GM12873 (cell line): ENCODE measurements at regions not wholly inside any gene's neighbourhood (a gene's known extent, or its start where the extent isn't known, plus 50 kb on each side); places are given as distances from the start of the nearest gene placed in this dataset.

Source experiments
- TF ChIP-seq, protein P1 (sequence below): IDR thresholded peaks from 2 replicates; pipeline ENCODE4 v1.5.1; 2012; ENCODE audit warnings: low read depth, mild to moderate bottlenecking, moderate library complexity, low read length, control low read depth; ENCODE audit not compliant: insufficient read depth; ENCODE audit errors: missing control alignments

GRCh38 chr14:23862513-23862912 lies 91.1 kb upstream of the DHRS4 start:
- TF ChIP-seq, protein P1, sequence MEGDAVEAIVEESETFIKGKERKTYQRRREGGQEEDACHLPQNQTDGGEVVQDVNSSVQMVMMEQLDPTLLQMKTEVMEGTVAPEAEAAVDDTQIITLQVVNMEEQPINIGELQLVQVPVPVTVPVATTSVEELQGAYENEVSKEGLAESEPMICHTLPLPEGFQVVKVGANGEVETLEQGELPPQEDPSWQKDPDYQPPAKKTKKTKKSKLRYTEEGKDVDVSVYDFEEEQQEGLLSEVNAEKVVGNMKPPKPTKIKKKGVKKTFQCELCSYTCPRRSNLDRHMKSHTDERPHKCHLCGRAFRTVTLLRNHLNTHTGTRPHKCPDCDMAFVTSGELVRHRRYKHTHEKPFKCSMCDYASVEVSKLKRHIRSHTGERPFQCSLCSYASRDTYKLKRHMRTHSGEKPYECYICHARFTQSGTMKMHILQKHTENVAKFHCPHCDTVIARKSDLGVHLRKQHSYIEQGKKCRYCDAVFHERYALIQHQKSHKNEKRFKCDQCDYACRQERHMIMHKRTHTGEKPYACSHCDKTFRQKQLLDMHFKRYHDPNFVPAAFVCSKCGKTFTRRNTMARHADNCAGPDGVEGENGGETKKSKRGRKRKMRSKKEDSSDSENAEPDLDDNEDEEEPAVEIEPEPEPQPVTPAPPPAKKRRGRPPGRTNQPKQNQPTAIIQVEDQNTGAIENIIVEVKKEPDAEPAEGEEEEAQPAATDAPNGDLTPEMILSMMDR, result no peak

GRCh38 chr14:23863836-23864235 lies 89.7 kb upstream of the DHRS4 start:
- TF ChIP-seq, protein P1, result no peak

DNA sequence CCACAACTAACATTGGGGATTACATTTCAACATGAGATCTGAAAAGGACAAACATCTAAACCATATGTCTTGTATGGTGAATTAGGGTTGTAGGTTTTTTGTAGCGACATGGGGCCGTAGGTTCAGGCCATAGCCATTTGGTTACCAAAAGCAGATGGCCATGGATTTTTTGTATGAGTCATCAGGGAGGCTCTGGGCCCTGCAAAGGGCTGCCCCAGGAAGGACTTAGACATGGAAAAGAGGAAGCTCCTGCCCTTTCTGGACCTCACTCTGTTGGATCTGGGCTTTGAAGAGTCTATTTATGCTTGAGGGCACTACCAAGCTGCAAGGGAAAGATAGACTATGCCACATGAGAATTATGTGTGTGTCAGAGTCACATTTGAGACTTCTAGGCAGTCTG lies 89.3 kb upstream of the DHRS4 start:
- TF ChIP-seq, protein P1, result no peak

DNA sequence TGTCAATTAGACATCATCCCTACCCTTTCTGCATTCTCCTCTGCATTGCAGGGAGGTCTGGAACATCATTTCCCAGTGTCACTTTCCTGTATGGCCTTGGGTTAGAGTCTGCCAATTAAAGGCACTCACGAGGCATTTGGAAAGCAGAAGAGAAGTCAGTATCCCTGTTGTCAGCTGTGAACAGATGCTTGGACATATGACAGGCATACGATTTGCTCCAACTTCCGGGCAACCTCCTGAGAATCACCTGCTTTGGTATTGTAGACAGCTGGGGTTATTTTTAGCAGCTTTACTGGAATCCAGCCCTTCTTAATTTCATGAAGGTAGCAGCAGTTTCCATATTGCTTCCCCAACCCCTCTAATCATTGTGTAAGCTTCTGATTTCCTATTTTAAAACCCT lies 88.7 kb upstream of the DHRS4 start:
- TF ChIP-seq, protein P1, result no peak

GRCh38 chr14:23865502-23865901 lies 88.1 kb upstream of the DHRS4 start:
- TF ChIP-seq, protein P1, result no peak

DNA sequence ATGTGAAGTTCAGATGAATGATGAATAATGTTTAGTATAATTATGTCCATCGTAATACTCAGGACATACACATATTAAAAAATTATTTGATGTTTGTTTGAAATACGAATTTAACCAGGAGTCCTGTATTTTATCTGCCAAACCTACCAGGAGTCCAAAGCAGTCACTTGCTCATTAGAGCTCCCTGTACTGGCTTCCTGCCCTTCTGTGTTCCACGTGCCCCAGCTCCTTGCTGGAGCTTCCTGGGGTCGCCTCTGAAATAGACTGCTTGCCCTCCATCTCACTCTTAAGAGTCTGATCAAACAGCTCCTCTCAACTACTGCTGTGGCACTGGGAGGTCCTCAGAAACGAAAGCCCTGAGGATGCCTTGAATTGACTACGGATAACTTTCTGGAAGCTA lies 87.3 kb upstream of the DHRS4 start:
- TF ChIP-seq, protein P1, result no peak

DNA sequence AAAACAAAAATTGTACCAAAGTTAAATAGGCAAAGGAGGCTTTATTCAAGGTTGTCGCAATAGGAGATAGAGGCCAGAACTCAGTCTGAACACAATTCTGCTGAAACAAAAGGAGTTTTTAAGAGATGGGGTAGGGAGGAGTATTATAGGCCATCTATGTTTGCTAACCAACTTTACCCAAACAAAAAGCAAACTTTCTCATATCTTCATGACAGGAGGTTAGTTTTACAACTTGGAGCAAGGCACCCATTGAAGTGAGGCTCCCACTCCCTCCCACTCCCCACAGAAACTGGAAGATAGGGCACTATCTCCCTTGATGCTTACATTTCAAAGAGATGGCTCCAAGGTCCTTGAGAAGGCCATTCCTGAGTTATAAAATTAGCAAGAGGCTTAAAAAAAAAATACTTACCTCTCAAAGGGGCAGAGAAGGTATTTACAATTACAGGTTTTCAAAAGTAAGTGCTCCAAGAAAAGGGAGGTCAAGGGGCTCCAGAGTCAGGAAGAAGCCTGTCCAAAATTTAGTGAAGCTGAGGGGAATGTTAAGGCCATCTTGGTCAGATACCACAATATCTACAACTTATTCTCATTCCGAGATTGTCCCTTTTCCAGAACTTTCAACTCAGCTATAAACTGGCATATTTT lies 84.4 kb upstream of the DHRS4 start:
- TF ChIP-seq, protein P1, result no peak

- TF ChIP-seq, protein P1, result no peak
Measured at GRCh38 chr14:23876160-23876750, 77.3 kb upstream of the DHRS4 start.
